ENCODE measurements at regions not wholly inside any gene's neighbourhood (a gene's known extent, or its start where the extent isn't known, plus 50 kb on each side); places are given as distances from the start of the nearest gene placed in this dataset.

DNA sequence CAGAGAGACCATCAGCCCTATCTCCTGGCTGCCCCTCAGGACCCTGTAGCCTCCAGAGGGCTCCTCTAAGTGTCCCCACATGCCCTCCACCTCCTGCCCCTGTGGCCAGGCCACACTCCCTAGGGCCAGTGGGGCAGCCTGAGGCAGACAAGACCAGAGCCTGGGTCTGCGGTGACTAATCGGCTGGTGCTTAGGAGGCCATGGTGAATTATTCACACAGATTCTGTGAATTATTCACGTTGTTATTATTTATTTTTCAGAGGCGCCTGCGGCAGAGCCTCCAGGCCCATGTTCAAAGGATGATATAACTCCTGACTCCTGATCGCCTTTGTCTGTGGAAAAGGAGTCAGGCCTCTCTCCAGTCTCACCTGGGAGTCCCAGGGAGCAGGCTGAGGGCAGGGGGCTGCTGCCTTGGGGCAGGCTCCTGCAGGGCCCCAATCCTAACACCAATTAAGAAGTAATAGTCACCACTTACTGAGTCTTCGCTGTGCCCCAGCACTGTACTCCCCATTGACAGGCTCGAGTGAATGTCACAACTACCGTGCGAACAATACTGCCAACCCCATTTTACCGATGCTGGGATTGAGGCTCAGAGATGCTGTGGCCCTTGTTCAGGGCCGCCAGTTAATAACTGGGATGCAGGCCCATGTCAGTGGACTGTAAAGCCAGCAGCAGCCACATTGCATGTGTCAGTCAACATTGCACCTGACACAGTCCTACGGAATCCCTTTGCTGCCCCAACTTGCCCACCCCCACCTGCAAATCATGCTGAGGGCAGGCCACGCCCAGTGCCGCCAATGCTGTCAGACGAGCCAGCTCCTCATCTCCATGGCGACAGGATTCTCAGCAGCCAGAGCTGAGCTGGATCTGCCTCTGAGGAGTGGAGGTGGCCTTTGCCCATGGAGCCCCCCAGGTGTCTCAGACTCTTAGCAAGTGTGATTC lies 94.9 kb downstream of the PCDH1 start:
- Mint-ChIP-seq H3K9me3 (no peaks in the 10 kb centered on the region), H3K27me3 (ENCODE audit: low read depth) (no peaks in the 10 kb centered on the region), H3K36me3 (ENCODE audit: low read depth) (no peaks in the 10 kb centered on the region), H3K4me1 (peaks cover 15% of the 10 kb centered on the region), H3K27ac (ENCODE audit: unreplicated experiment) (peak overlapping the region; percentile 90), H3K4me3 (no peak overlapping the region)
- DNase-seq (ENCODE audit: low read depth, low spot score) = no peak
- TF ChIP-seq, protein P1, sequence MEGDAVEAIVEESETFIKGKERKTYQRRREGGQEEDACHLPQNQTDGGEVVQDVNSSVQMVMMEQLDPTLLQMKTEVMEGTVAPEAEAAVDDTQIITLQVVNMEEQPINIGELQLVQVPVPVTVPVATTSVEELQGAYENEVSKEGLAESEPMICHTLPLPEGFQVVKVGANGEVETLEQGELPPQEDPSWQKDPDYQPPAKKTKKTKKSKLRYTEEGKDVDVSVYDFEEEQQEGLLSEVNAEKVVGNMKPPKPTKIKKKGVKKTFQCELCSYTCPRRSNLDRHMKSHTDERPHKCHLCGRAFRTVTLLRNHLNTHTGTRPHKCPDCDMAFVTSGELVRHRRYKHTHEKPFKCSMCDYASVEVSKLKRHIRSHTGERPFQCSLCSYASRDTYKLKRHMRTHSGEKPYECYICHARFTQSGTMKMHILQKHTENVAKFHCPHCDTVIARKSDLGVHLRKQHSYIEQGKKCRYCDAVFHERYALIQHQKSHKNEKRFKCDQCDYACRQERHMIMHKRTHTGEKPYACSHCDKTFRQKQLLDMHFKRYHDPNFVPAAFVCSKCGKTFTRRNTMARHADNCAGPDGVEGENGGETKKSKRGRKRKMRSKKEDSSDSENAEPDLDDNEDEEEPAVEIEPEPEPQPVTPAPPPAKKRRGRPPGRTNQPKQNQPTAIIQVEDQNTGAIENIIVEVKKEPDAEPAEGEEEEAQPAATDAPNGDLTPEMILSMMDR (conservative IDR thresholded peaks at IDR 0.05) = no peak

DNA sequence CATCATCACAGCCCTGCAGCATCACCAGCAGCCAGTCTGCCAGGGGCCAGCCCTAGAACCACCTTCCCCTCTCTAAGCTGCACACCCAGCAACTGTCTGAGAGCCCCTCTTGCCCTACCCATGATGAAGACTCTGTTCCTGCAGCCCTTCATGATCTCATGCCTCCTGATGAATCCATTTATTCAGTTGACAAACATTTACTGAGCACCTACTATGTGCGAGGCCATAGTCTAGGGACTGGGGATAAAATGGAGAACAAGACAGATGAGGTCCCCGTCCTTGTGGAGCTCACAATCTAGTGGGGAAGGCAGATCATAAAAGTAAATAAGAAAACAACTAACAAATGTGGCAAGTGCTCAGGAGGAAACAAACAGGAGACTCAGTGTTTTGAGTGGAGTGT lies 96.3 kb downstream of the PCDH1 start:
- TF ChIP-seq, protein P1 (conservative IDR thresholded peaks at IDR 0.05) = no peak
- no peak overlapping the region for H3K27ac Mint-ChIP-seq (ENCODE audit: unreplicated experiment)
- DNase-seq (ENCODE audit: low read depth, low spot score) = no peak
- no peaks in the 10 kb centered on the region for H3K36me3 Mint-ChIP-seq (ENCODE audit: low read depth)
- H3K9me3 Mint-ChIP-seq = no peaks in the 10 kb centered on the region
- H3K4me3 Mint-ChIP-seq = no peak overlapping the region
- H3K4me1 Mint-ChIP-seq = peaks cover 16% of the 10 kb centered on the region
- no peaks in the 10 kb centered on the region for H3K27me3 Mint-ChIP-seq (ENCODE audit: low read depth)

DNA sequence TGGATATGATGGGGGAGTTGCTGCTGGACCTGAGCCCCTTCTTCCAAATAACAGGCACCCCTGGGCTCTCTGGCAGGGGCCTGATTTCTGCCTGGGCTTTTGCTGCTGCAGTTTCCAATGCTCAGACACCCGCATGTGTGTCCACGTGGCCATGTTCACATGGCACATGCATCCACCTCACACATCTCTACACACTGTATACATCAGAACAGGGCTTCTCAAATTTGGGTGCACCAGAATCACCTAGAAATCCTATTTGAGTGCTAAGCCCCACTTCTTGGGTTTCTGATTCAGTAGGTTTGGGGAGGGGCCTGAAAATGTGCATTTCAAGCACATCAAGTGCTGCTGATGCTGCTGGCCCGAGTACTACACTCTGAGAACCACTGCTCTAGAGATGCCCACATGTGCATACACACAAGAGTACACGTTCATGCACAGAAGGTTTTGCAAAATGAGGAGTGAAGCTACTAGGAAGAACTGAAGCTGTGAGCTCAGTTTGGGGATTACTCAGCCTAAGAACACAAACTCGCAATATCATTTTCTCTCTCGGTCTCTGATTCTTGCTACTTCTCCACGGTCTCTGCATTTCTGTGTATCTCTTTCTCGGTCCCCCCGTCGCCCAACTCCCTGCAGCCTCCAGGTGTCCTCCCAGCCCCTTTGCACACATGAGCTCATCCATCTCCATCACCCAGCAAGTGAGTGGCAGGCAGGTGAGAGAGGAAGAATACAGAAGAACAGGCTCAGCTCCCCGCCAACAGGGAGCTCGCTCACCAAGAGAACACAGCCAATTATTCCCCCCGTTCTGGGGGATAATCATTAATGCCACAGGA lies 97.0 kb downstream of the PCDH1 start:
- H3K36me3 Mint-ChIP-seq (ENCODE audit: low read depth) = no peaks in the 10 kb centered on the region
- no peaks in the 10 kb centered on the region for H3K27me3 Mint-ChIP-seq (ENCODE audit: low read depth)
- peaks cover 16% of the 10 kb centered on the region for H3K4me1 Mint-ChIP-seq
- no peak overlapping the region for H3K4me3 Mint-ChIP-seq
- TF ChIP-seq, protein P1 (conservative IDR thresholded peaks at IDR 0.05) = no peak
- no peak overlapping the region for H3K27ac Mint-ChIP-seq (ENCODE audit: unreplicated experiment)
- no peak for DNase-seq (ENCODE audit: low read depth, low spot score)
- H3K9me3 Mint-ChIP-seq = no peaks in the 10 kb centered on the region

DNA sequence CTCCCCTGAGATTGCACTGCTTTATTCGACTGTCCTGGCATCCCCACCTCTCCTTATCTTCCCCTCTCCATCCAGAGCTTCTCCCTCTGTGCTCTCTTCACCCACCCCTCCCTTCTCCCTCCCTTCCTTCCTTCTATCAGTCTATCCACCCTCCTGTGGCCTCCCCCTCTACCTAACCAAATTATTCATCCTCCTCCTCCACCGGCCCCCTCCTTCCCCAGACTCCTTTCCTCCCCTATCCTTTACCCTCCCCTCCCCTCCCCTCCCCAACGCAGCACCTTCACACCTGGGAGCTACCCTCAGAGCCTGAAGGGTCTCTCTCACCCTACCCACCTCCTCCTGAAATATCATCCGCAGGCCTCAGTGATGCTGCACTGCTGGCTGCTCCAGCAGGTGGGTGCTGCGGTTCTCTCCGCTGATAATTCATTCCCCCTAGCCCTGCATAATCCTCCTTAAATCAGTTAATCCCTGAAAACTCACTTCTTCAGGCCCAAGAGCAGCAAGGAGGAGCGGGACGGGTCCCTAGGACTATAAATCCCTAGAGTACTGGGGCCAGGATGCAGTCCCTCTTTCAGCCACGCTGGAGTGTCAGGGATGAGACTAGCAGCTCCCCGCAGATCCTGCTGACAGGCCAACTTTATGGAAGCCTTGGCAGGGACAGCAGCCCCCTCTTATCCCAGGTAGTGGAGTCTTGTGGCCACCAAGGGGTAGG lies 97.8 kb downstream of the PCDH1 start:
- Mint-ChIP-seq H3K4me3 (no peak overlapping the region), H3K27ac (ENCODE audit: unreplicated experiment) (no peak overlapping the region), H3K4me1 (peaks cover 16% of the 10 kb centered on the region), H3K27me3 (ENCODE audit: low read depth) (no peaks in the 10 kb centered on the region), H3K9me3 (no peaks in the 10 kb centered on the region), H3K36me3 (ENCODE audit: low read depth) (no peaks in the 10 kb centered on the region)
- TF ChIP-seq, protein P1 (conservative IDR thresholded peaks at IDR 0.05) = no peak
- DNase-seq (ENCODE audit: low read depth, low spot score) = no peak

DNA sequence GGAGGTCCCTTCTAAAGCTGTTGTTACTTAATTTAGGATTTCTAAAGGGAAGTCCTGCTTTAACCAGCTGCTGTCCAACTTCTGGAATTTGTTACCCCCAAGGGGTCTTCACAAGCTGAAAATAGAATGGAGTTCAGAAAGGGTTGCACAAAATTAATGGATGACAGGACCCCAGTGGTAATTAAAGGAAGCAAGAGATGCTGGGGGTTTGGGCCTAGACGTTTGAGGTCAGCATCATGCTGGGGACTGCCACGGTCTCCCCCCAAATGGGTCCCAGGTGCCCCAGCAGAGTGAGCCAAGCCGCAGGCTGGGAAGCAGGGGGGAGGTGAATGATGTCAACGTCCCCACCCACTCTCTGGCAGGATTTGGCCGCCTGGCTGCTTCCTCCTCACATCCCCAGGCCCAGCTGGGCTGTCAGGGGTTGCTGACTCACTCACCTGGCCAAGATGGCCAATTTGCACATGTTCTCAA lies 97.5 kb upstream of the ARAP3 start:
- H3K36me3 Mint-ChIP-seq (ENCODE audit: low read depth) = no peaks in the 10 kb centered on the region
- TF ChIP-seq, protein P1 (conservative IDR thresholded peaks at IDR 0.05) = no peak
- no peak overlapping the region for H3K27ac Mint-ChIP-seq (ENCODE audit: unreplicated experiment)
- no peaks in the 10 kb centered on the region for H3K27me3 Mint-ChIP-seq (ENCODE audit: low read depth)
- no peaks in the 10 kb centered on the region for H3K9me3 Mint-ChIP-seq
- DNase-seq (ENCODE audit: low read depth, low spot score) = no peak
- peaks cover 16% of the 10 kb centered on the region for H3K4me1 Mint-ChIP-seq
- no peak overlapping the region for H3K4me3 Mint-ChIP-seq
